Lung microvascular endothelial cell (primary cell): ENCODE measurements at regions not wholly inside any gene's neighbourhood (a gene's known extent, or its start where the extent isn't known, plus 50 kb on each side); places are given as distances from the start of the nearest gene placed in this dataset.
"Not testable (repeated sequence)": the region's sequence is repeated elsewhere in the genome, so short reads cannot be mapped to it uniquely, and the experiment has no call there.

Source experiments
- DNase-seq, 2 donors: peaks; one replicate each; pipeline versions ENCODE4 v3.0.0 to v3.0.0-alpha.2; 2010; ENCODE audit warnings: low read depth in 2 of 2

DNA sequence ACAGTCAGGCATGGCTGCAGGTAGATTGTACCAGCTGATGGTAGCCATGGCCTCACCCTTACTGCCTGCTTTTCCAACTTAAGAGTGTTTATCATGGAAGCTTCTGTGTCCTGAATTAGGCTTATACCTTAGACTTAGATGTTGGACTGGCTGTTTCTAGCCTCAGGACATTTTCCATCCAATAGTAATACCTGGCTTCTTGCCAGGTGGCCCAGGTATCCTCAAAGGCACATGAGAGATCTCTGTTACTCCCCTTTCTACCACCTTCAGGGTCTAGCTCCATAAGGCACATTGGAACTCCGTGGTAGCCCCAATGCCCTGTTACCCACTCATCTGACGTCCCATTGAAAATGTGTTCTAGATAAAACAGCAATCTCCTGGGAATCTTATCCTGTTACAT, 407.5 kb downstream of the SPRY2 start:
- DNase-seq: no peak

DNA sequence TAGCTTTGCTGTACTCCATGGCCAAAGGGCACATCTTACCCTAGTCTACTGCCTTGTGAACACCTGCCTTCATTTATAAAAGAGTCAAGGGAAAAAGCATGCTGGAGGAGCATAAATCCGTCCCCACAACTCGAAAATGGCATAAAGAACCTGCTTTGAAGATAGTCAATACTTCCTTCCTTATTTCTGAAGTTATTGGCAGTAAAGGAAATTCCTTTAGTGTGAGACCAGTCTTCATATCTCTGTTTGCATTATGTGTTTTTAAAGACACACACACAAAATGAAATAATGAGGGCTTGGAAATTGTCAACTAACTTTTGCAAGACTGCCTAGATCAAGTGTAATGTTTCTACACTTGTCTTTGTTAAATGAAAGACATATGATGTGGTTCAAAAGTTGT, 408.4 kb downstream of the SPRY2 start:
- DNase-seq: peak in 1 of 2 donors; percentile 56

GRCh38 chr13:79923973-79924556, 416.9 kb downstream of the SPRY2 start:
- DNase-seq: not testable (repeated sequence)

- no peak for DNase-seq
These were observed 421.8 kb downstream of the SPRY2 start for GRCh38 chr13:79919091-79919490.

DNA sequence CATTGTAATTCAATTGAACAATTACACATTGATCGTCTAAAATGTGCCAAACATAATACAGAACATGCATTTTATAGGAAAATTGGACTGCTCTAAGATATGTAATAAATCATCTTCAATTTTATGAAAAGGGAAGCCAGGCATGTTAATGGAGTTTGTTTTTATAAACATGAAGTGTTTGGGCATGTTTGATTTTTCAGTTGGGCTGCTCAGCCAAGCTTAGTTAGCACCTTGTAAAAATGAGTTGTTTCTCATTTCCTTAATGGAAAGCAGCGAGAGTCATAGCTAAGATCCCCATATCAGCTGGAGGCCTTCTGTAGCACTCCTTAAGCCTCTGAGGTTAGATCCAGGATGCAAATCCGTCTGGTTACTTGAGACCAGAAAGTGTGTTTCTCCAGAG, 422.3 kb downstream of the SPRY2 start:
- no peak for DNase-seq

- no peak for DNase-seq
These were observed 423.3 kb downstream of the SPRY2 start for GRCh38 chr13:79917628-79918027.

- DNase-seq: no peak
These were observed 425.7 kb downstream of the SPRY2 start for GRCh38 chr13:79915114-79915811.

DNA sequence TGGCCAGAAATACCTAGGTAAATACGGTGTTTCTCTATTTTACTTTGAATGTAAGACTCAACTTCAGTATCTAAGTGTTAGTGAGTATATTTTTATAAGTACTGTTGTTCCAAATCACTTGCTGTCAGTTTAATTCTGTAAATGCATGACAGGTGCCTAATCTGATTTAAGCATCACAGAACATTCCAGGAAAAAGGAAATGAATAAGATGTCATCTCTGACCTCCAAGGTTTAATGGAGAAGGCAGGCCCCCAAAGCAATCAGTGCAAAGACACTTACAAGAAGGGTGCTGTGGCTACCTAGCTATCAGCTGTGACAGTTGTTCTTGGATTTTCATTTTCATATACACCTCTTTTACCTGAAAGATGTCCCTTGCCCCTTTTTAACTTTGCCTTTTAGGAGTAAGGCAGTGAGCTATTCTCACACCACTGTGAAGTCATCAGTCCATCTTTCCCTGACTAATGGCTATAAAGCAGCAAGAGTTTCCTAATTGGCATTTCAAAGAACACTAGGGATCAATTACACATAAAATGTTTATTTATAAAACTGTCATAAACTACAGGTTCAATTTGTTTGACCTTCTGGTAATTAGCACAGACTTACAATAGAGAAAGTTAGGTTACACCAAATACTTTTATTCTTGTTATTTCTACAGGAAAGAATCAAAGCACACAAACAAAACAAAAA, 427.6 kb downstream of the SPRY2 start:
- DNase-seq: peak in 1 of 2 donors; percentile 70

DNA sequence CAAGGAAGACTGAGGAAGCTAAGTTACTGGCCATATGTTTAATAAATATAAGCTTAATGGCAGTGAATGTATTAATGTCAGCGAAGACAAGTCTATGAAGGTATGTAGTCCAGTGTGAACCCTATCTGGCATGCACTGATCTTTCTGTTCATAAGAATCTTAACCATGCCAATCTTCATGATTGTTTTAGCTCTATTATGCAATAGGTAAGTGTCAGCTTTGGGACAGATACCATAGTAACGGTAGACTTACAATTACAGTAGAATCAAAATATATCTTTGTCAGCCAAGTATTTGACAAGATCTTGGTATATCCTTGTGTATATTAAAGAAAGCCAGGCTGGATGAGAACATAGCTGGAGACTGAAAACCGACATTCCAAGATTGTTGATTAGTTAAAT, 428.5 kb downstream of the SPRY2 start:
- no peak for DNase-seq

DNA sequence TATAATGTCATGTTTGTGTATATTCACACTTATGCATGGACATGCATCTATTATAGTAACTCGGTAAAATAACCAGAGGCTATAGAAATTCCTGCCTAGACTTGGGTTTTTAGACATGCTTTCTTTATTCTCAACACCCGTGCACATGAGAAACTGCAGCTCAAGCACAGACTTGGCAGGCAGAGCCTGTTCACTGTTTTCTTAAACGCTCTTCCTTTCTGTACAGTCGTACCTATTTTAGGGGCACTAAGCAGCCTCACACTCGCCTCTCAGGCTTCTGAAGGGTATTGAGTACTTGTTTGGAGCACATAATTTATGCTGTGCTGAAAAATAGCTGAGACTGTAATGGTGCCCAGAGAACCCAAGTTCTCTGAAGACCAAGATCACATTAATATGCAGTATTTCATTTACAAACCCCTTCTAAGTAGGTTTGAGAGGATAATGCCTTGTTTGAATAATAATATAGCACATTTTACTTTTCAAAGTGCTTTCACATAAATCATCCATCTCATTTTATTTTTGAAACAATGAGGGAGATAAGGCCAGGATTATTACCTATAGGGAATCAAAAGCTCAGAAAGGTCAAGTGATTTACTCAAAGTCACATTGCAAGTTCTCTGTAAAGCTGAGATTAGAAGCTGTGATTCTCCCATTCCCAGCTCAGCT, 429.9 kb downstream of the SPRY2 start:
- DNase-seq: no peak

GRCh38 chr13:79909644-79910043, 428.7 kb downstream of the NDFIP2 start:
- no peak for DNase-seq

DNA sequence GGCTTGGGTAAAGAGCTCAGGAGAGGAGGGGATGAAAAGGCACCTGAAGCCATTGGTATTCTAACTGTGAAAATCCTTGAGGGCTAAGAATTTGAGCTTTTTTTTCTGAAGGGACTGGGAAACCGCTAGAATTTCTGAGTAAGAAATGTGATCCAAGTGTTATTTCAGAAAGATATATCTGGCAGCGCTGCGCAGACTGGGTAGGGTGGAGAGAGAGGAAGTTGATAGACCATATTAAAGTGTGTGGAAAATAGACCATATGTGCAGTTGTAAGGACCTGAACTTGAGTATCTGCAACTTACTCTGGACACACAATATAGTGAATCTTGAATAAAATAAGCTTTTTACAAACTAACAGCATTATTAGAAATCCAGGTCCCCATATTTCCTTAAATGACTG, 427.4 kb downstream of the NDFIP2 start:
- DNase-seq: no peak

- no peak for DNase-seq
These were observed 426.6 kb downstream of the NDFIP2 start for GRCh38 chr13:79907527-79907926.

- DNase-seq: no peak
These were observed 425.4 kb downstream of the NDFIP2 start for GRCh38 chr13:79906345-79906744.

- DNase-seq: no peak
These were observed 424.1 kb downstream of the NDFIP2 start for GRCh38 chr13:79905018-79905417.

GRCh38 chr13:79904581-79904980, 423.6 kb downstream of the NDFIP2 start:
- DNase-seq: no peak

- peak in 1 of 2 donors; percentile 28 for DNase-seq
These were observed 420.4 kb downstream of the NDFIP2 start for GRCh38 chr13:79901336-79901735.

DNA sequence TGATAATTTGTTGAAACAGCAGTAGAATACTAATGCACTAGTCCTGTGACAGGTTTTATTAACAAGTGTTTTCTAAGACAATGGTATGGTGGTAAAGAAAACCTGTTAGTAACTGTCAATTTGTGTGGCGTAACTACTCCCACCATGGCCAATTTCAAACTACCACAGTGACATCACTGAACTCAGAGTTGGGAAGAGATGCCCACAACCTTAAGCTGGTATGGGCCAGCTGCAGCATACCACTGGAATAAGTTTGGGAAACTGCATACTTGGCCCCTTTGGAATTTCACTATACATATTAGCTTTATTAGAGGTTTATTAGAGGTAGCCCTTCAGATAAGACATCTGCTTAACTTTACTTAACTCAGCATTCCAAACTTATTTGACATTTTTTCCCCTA, 419.4 kb downstream of the NDFIP2 start:
- DNase-seq: no peak

DNA sequence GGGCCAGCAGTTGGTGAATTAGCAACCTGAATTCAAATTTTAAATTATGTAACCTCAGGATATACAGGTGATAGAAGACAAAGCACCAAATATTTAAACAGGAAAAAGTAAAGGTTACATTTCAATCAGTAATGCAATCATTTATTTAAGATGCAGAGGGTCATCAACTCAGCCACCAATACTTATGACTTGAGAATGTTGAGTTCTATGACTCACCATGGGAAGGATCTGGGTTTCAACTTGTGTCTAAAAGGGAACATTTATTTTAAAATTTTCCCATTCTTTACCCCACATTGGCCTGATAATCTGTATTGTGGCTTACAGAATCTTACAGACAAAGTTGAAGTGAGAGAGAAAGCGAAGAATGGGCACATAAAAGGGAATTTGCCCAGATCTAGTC, 418.0 kb downstream of the NDFIP2 start:
- DNase-seq: no peak

DNA sequence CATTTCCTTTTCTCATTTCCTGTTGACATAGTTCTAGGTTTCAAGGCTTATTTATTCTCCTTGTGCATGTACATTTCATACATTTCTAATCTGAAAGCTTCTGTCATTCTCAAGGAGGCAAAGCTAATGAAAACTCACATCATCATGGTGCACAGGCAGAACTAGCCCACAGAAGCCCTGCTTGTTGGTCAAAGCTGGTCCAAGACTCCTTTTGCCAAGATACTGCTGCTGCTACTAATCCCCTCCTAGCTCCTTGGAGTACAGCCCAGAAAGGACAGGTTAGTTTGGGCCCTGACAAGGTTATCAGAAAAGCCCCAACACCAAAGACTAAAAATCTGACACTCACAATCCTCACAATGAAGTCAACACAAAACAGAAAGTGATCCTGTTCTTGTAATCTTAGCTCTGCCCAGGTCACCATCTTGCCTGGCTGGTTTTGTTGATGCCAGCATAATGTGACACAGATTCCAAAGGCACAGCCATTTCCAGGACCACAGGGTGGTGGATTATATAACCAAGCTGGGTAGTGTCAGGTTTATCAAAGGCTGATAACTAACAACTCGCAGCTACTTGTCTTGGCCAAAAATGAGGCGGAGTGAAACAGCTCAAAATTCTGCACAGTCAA, 417.4 kb downstream of the NDFIP2 start:
- DNase-seq: no peak

- DNase-seq: no peak
These were observed 415.9 kb downstream of the NDFIP2 start for GRCh38 chr13:79896851-79897250.

DNA sequence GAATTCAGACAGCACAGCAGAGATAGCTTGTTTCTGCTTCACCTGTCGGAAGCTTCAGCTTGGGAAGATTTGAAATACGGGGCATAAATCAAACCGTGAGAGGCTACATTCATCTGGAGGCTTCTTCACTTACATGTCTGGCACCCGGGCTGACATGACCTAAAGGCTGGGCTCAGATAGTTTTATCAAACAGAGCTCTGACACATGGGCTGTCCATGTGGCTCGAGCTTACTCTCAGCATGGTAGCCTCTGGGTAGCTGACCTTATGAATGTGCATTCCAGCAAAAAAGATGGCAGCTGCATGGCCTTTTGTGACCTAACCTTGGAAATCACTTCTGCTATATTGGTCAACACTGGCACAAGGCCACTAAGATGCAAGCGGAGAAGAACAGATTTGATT, 414.5 kb downstream of the NDFIP2 start:
- DNase-seq: no peak
